ENCODE measurements at regions not wholly inside any gene's neighbourhood (a gene's known extent, or its start where the extent isn't known, plus 50 kb on each side); places are given as distances from the start of the nearest gene placed in this dataset.
"Not testable (repeated sequence)": the region's sequence is repeated elsewhere in the genome, so short reads cannot be mapped to it uniquely, and the experiment has no call there.

DNA sequence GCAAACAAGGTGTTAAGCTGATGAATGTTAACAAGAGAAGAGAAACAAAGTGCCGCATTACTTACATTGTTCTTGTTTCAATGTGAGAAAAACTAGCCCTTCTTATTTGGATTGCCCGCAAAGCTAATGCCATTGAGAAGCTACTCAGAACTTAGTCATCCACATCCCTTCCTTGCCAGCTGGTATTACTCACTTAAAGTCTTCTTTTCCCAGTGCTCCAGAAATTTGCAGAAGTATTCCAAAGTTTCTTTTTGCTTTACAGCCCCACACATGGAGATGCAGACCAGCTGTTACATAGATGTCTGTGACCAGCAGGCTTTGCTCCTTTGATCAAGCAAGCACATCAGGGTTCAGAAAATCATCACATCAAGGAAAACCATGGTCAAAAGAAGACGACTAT lies 529.0 kb downstream of the TBC1D32 start:
- no peak for DNase-seq (ENCODE audit: low read depth in 2 of 2)

DNA sequence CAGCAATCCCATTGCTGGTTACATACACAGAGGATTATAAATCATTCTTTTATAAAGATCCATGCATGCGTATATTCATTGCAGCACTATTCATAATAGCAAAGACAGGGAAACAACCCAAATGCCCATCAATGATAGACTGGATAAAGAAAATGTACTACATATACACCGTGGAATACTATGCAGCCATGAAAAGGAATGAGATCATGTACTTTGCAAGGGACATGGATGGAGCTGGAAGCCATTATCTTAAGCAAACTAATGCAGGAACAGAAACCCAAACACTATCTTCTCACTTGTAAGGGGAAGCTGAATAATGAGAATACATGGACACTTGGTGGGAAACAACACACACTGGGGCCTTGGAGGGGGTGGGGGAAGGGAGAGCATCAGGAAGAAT lies 529.7 kb downstream of the TBC1D32 start:
- no peak for DNase-seq (ENCODE audit: low read depth in 2 of 2)

DNA sequence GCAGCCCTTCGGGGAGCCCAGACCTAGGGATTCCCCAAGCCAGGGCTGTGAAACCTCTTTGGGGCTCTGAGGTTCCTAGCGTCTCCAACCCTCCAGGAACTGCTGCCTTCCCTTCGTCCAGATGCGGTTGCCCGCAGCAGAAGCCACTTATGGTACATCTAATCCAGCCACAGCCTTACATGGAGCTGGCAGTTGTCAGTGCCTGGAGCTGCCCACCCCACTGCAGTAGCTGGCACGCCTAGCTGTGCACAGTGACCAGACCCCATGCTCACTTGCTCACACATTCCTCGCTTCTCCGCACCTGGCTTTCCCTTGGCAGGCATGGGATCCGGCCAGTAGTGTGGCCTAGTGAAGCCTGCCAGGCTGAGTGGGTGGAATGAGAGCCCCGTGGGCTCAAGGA lies 547.6 kb downstream of the TBC1D32 start:
- DNase-seq (ENCODE audit: low read depth in 2 of 2) = no peak

DNA sequence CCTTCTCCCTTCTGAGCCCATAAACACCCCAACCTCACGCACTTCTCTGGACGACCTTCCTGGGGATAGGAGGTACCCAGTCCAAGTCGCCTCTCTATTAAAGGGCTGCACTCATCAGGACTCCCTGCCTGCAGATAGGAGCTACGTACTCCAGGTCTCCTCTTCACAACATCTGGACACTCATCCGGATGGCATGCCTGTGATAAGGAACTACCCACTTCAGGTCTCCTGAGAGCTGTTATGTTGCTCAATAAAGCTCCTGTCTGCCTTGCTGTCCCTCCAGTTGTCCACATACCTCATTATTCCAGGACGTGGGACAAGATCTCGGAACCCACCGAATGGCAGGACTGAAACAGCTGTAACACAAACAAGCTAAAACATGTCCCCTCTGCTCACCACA lies 548.0 kb downstream of the TBC1D32 start:
- DNase-seq (ENCODE audit: low read depth in 2 of 2) = no peak

DNA sequence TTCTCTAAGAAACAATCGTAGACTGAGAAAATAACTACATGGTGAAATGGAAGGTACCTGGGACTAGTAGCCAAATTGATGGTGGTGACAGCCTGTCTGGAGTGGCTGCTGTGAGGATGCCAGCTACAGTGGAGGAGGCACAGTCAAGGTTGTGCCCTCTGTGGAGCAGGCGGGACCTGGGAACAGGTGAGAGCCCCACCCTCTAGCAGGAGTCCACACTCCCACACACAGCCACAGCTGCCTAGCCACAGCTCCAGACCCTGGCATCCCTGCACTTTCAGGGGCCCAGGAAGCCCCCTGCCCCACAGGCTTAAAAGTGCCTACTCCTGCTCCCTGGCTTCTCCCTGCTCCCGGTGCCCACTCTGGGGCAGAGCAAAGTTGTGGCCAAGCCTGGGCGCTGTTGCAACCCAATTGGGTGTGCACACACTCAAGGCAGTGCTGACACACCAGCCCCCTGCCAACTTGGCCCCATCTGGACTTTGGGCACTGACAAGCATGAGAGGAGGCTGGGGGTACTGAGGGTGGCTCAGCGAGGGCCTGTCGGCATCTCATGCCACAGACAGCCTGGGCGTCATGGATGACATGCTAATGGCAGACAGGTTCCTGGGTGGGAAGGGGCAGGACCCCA lies 548.7 kb downstream of the TBC1D32 start:
- DNase-seq (ENCODE audit: low read depth in 2 of 2) = no peak

DNA sequence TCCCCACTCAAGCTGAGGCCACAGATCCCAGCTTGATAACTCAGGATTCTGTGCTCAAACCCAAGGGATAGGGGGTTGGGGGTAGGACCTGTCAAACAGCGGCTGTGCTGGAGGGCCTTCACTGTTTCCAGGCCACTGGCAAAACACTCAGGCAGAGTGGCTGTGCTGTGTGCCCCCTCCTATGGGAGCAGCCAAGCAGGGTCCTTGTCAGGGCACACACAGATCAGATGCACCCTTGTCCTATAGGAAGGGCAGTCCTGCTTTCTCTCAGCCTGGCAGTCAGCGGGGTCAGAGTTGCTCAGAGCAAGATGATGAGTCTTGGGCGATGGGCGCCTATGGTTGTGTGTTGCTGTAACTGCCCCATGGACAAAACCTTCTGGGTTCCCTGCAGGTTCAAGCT lies 554.8 kb downstream of the TBC1D32 start:
- no peak for DNase-seq (ENCODE audit: low read depth in 2 of 2)

DNA sequence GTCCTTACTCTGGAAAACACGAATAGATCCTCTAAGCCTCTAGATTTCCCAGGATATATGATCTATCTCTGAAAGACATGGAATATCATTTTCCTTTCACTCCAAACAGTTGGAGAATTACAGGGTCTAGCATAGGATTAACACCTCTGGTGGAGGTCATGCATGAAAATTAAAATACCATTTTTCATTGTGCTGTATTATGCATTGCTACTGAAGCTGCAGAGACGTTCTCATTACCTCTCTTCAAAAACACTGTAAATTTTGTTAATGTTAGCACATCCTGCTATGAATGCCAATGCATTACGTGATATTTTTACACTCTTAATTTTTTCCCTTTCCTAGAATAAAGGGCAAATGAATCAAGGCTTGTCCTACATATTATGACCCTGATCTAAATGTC lies 558.6 kb downstream of the TBC1D32 start:
- no peak for DNase-seq (ENCODE audit: low read depth in 2 of 2)

DNA sequence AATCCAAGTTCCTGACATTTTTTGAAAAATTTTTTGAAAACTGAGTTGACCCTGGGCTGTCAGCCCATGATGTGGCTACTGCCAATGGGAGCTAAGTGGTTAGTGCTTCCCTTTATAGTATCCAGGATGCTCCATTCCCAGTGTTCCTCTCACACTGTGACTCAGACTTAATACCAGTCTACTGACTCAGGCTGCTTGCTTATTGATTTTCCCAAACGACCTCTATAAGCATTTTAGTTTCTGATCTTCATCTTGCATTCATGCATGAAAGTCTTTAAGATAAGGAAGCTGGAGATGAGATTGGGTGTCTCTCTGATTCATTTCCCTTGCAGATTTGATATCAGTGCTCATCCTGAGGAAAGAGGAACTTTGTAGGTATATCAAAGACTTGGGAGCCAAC lies 560.0 kb downstream of the TBC1D32 start:
- no peak for DNase-seq (ENCODE audit: low read depth in 2 of 2)

DNA sequence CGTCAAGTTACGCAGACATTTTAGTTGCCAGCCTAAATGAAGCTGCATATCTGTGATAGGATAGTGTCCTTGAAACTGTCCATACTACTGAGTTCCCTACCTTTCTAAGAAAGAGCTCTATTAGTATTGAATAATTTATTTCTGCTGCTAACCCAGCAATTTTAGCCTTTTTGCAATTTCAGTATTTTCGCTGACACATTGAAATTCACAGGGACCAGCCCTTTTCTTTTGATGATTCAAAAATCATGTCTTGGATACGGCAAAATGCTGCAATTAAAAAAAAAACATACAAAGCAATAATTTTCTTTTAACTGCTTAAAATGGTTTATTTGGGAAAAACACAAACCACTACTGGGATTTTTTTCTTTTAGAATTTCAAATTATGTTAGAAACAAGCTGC lies 563.3 kb downstream of the TBC1D32 start:
- no peak for DNase-seq (ENCODE audit: low read depth in 2 of 2)

DNA sequence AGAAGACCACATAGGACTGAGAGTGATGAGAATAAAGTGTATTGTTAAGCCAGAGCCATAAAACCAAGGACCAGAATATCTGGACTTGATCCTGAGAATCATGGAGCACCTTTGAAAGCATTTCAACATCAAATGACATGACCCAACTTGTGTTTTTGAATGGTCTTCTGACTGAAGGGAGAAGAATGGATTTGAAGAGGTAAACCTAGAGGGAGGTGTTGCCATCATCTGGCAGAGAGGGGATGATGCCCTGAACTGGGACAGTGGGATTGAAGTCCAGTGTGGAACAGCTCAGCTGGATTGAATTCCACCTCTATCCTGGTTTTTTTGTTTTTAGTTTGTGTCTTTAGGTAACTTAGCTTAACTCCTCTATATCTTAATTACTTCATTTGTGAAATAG lies 570.0 kb downstream of the TBC1D32 start:
- no peak for DNase-seq (ENCODE audit: low read depth in 2 of 2)

DNA sequence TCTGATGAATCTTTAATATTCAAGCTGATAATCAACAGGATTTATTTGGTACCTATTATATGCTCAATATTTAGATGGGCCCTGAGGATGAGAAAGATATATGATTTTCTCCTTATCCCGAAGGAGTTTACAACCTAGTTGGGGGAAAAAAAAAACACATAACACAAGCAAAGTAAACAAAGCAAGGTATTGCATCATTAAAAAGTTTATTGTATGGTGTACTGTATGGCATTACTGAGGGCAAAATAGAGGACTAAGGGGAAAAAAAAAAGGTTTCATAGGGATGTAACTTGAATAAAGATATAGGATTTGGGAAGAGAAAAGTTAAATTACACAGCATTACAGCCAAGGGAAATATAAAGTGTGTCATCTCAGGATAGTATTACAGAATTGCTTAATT lies 574.7 kb downstream of the TBC1D32 start:
- DNase-seq (ENCODE audit: low read depth in 2 of 2) = no peak

DNA sequence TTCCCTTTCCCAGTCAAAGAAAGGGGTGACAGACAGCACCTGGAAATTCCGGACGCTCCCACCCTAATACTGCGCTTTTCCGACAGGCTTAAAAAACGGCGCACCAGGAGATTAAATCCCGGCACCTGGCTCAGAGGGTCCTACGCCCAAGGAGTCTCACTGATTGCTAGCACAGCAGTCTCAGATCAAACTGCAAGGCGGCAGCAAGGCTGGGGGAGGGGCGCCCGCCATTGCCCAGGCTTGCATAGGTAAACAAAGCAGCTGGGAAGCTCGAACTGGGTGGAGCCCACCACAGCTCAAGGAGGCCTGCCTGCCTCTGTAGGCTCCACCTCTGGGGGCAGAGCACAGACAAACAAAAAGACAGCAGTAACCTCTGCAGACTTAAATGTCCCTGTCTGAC lies 585.7 kb downstream of the TBC1D32 start:
- not testable (repeated sequence) for DNase-seq (ENCODE audit: low read depth in 2 of 2)

DNA sequence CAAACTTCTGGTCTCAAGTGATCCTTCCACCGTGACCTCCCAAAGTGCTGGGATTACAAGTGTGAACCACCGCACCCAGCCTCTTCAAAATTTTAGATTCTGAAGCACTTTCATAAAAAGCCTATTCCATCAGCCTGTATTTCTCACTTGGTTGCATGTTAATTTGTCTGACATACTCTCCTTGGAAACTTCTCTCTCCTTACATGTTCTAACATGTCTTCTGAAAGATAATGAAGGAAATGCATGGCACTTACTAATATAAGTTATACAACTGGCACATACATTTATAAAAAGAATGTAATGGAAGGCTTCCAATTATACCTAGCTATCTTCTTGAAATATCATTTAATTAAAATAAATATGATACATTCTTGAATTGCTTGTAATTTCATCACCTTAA lies 597.5 kb downstream of the TBC1D32 start:
- DNase-seq (ENCODE audit: low read depth in 2 of 2) = no peak

DNA sequence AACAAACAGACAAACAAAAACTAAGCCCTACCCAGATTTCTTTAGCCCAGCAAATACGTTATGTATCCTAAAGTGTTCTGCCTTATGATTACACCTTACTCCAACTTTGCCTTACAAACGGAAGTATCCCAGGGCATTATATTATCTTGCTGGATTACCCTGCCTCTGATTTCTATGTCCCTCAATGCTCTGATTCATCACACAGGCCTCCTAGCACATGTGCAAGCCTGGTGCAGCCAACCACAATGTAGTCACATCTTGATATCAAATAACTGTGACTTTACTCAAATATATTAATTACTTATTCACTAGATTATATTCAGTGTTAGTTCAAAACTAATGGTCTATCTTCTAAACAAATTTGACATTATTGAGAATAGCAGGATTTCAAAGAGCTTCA lies 598.6 kb downstream of the TBC1D32 start:
- DNase-seq (ENCODE audit: low read depth in 2 of 2) = no peak

DNA sequence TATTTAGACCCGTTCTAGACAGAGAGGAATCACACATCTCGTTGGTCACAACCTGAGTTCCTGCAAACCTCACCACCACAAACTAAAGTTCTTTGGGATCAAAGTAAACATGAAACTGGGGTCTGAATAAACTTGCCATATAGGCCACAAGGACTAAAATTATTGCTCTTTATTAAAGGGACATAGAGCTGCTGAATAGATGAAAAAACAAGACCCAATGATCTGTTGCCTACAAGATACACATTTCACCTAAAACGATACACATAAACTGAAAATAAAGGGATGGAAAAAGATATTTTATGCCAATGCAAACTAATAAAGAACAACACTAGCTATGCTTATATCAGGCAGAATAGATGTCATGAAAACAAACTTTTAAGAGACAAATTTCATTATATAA lies 623.0 kb downstream of the TBC1D32 start:
- DNase-seq (ENCODE audit: low read depth in 2 of 2) = no peak

DNA sequence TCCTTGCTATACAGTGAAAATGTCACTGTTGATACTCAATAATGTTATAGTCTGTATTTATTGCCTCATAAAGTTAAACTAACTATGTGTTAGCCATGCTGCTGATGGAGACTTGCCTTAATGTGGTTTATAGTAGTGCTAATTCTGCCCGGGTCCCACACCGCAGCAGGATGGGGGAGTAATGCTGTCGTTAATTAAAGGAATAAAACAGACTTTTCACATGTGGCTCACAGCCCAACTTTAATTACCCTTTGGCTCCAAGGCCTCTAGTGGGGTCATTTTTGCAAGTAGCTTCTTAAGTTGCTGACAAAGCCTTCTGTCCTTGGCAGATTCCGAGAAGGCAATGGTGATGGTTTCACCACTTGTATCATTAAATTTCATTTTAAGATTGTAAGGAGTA lies 634.3 kb downstream of the TBC1D32 start:
- DNase-seq (ENCODE audit: low read depth in 2 of 2) = no peak

DNA sequence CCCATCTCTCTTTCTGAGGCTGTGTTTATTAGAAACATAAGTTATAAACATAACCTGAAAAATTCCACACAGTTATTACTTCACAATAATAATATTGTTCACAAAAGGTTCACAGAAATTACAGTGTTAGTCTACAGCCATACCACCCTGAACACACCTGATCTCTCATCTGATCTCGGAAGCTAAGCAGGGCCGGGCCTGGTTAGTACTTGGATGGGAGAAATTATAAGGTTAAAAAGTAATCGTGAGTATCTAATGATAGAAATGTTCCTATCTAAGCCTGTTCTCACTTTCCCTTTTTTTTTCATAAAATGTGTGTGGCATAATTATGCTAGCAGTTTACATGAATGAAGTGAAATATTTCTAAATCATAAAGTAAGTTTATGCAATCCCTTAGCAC lies 647.8 kb downstream of the TBC1D32 start:
- no peak for DNase-seq (ENCODE audit: low read depth in 2 of 2)

DNA sequence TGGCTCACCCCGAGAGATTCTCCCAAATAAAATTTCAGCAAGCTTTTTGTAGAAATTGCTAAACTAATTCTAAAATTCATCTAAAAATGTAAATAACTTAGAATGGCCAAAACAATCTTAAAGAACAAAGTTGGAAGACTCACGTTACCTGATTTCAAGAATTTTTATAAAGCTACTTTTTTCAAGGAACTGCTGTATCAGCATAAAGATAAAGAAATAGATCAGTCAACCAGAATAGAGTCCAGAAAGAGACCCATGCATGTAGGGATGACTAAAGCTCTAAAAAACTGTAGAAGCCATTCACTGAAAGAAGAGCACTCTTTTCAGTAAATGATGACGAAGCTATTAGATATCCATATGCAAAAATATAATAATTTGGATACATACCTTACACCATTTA lies 652.1 kb downstream of the TBC1D32 start:
- no peak for DNase-seq (ENCODE audit: low read depth in 2 of 2)

DNA sequence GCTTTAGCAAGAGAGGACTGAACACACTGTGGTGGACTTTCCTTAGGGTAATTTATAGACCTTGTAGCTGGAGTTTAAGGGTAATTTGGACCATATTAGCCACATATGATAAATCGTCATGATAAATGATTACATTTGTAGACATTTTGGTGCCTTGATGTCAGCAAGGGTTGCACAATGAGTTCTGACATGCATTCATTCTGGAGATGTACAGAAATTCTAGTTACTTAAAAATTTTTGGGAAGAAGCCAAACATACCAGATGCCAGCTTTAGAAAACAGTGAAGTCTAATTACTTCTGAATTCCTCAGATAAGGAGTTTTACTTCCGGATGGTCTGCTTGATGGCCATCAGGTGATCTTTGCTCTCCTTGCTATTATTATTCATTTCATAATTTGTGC lies 653.1 kb downstream of the TBC1D32 start:
- DNase-seq (ENCODE audit: low read depth in 2 of 2) = no peak

DNA sequence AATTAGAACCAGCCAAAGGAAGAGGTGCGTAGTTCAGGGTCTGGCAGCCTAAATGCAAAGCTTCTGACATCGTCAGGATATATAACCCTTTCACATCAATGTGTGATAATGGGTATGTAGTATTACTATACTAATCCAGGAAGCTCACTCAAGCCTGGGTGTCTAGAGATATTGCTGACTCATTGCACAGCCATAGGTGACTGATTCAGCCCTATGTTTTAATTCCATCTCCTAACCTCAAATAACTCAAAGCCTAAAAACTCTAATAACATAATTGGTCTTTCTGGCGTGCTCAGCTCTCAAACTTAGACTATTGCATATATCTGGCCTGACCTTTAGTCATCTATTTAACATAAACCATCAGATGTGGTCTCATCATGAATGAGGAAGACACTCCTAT lies 658.4 kb downstream of the TBC1D32 start:
- no peak for DNase-seq (ENCODE audit: low read depth in 2 of 2)

DNA sequence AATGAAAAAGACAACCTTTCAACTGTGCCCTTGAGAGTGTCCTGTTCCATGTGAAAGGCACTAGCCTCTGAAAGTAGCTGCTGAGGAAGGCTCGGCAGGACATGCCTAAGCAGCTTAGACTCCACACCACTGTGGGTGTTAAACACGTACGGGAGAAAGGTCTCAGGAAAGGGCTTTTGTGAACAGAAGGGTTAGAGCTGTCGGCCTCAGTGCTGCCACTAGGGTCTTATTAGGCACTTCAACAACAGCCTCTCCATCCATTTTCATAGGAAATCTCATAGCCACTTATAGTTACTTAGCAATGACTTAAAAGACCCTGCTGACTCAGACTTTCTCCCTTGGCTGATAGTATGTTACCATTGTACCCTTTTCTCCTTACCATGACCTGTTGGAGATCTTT lies 662.8 kb downstream of the TBC1D32 start:
- no peak for DNase-seq (ENCODE audit: low read depth in 2 of 2)

DNA sequence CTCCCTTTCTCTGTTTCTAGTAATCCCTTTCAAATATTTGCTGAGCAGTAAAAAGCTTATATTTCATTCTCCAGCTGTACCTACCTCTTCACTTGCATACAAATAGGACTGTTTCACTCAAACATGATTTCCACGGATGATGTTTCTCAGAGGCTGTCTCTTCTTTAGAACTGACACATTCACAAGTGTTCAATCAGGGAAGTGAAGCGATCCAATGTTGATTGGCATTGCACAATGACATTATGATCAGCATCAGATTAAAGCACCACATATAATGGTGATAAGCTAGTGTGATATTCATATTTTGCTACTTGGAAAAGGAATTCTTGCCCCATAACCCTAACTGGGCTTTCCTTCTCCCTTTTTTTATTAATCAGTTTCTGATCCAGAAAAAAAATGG lies 681.8 kb downstream of the TBC1D32 start:
- no peak for DNase-seq (ENCODE audit: low read depth in 2 of 2)

DNA sequence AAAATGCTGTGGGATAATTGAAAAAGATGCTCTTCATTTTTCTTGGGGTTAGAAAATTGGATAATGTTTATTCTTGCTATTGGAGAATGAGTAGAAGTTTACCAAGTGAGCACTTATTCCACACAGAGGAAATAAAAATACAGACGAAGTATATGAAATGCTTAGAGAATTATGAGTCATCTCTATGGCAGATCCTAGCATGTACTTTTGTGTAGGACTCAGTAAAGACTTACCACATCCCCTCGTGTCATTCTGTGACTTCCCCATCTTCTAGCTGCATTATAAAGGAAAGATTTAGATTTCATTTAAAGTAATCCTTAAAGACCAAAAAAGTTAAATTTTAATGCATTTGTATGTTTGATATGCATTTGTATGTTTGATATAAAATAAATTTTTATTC lies 685.6 kb downstream of the TBC1D32 start:
- DNase-seq (ENCODE audit: low read depth in 2 of 2) = no peak

DNA sequence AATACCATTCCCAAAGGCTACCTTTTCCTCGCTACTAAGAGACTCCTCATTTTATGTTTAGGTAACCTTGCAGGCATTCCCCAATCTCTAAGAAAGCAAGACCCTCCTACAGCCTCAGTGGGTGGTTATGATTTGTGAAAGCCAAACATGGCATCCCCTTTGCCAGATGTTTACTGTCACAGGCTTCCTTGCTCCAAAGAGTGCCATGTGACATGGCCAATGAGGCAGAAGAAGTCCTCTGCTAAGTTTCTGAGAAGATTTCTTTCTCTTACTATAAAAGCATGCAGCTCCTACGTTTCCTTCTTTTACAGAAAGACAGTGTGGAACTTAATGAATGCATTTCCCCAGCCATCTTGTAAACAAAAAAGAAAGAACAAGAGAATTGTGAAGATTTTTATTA lies 688.2 kb downstream of the TBC1D32 start:
- no peak for DNase-seq (ENCODE audit: low read depth in 2 of 2)

DNA sequence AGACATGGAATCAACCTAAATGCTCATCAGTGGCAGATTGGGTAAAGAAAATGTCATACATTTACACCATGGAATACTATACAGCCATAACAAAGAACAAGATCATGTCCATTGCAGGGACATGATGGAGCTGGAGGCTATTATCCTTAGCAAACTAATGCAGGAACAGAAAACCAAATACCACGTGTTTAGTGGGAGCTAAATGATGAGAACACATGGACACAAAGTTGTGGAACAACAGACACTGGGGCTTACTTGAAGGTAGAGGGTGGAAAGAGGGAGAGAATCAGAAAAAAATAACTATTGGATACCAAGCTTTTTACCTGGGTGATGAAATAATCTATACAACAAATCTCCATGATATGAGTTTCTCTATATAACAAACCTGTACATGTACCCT lies 701.3 kb downstream of the TBC1D32 start:
- DNase-seq (ENCODE audit: low read depth in 2 of 2) = no peak

Measured in stimulated activated CD8-positive, alpha-beta memory T cell treated with anti-CD3 and anti-CD28 coated beads, Interleukin-2, amount 100 ng/mL, for 1 hour (primary cell).